ENCODE measurements at regions not wholly inside any gene's neighbourhood (a gene's known extent, or its start where the extent isn't known, plus 50 kb on each side); places are given as distances from the start of the nearest gene placed in this dataset.

GRCh38 chr14:45904314-45904713 lies 651.3 kb upstream of the MIS18BP1 start:
- TF ChIP-seq ZNF8 (CRISPR knock-in tag; IDR thresholded peaks at IDR 0.05) (no peak), GLIS3 (CRISPR knock-in tag; IDR thresholded peaks at IDR 0.05) (no peak), ZFP3 (CRISPR knock-in tag; IDR thresholded peaks at IDR 0.05) (no peak), CREB5 (CRISPR knock-in tag; IDR thresholded peaks at IDR 0.05; ENCODE audit: low read depth) (no peak), OSR1 (CRISPR knock-in tag; IDR thresholded peaks at IDR 0.05) (no peak), ZC3H10 (CRISPR knock-in tag; IDR thresholded peaks at IDR 0.05) (no peak), RARB (CRISPR knock-in tag; IDR thresholded peaks at IDR 0.05) (no peak), PPARA (CRISPR knock-in tag; IDR thresholded peaks at IDR 0.05; ENCODE audit: borderline replicate concordance) (no peak), ZNF70 (CRISPR knock-in tag; IDR thresholded peaks at IDR 0.05) (no peak), TSHZ2 (CRISPR knock-in tag; IDR thresholded peaks at IDR 0.05) (no peak)
- no peak for ATAC-seq

- ATAC-seq: no peak
- TF ChIP-seq TOX (CRISPR knock-in tag; IDR thresholded peaks at IDR 0.05; ENCODE audit: borderline replicate concordance) (no peak), ZNF70 (CRISPR knock-in tag; IDR thresholded peaks at IDR 0.05) (no peak), ESRRG (CRISPR knock-in tag; IDR thresholded peaks at IDR 0.05) (no peak), ZFP30 (CRISPR knock-in tag; IDR thresholded peaks at IDR 0.05) (no peak)
These were observed 649.2 kb upstream of the MIS18BP1 start for GRCh38 chr14:45902241-45902640.

- no peak for ATAC-seq
These were observed 644.4 kb upstream of the MIS18BP1 start for GRCh38 chr14:45897439-45897838.

GRCh38 chr14:45893127-45893526 lies 640.1 kb upstream of the MIS18BP1 start:
- TF ChIP-seq ZNF8 (CRISPR knock-in tag; IDR thresholded peaks at IDR 0.05) (no peak), CREB5 (CRISPR knock-in tag; IDR thresholded peaks at IDR 0.05; ENCODE audit: low read depth) (no peak), ARNTL (CRISPR knock-in tag; IDR thresholded peaks at IDR 0.05; ENCODE audit: borderline replicate concordance, low read depth) (no peak), CSDC2 (CRISPR knock-in tag; IDR thresholded peaks at IDR 0.05) (no peak), TOX (CRISPR knock-in tag; IDR thresholded peaks at IDR 0.05; ENCODE audit: borderline replicate concordance) (no peak), TSHZ2 (CRISPR knock-in tag; IDR thresholded peaks at IDR 0.05) (no peak), ISL1 (CRISPR knock-in tag; IDR thresholded peaks at IDR 0.05) (no peak), ZNF565 (CRISPR knock-in tag; conservative IDR thresholded peaks at IDR 0.05; ENCODE audit: low read depth) (no peak), ZC3H10 (CRISPR knock-in tag; IDR thresholded peaks at IDR 0.05) (no peak), ZFP30 (CRISPR knock-in tag; IDR thresholded peaks at IDR 0.05) (no peak), ZFP3 (CRISPR knock-in tag; IDR thresholded peaks at IDR 0.05) (no peak), TCF4 (CRISPR knock-in tag; IDR thresholded peaks at IDR 0.05; ENCODE audit: borderline replicate concordance) (no peak), CSRNP3 (CRISPR knock-in tag; IDR thresholded peaks at IDR 0.05) (no peak), GLIS3 (CRISPR knock-in tag; IDR thresholded peaks at IDR 0.05) (no peak), RARB (CRISPR knock-in tag; IDR thresholded peaks at IDR 0.05) (no peak), POU6F1 (CRISPR knock-in tag; IDR thresholded peaks at IDR 0.05; ENCODE audit: borderline replicate concordance, low read depth) (no peak), OSR1 (CRISPR knock-in tag; IDR thresholded peaks at IDR 0.05) (no peak), ZNF70 (CRISPR knock-in tag; IDR thresholded peaks at IDR 0.05) (no peak)

More at GRCh38 chr14:45897439-45897838, 644.4 kb upstream of the MIS18BP1 start:
- no peak for TF ChIP-seq GLIS3 (CRISPR knock-in tag; IDR thresholded peaks at IDR 0.05)

More at GRCh38 chr14:45893127-45893526, 640.1 kb upstream of the MIS18BP1 start:
- no peak for ATAC-seq
